MM.1S (cell line): ENCODE measurements at regions not wholly inside any gene's neighbourhood (a gene's known extent, or its start where the extent isn't known, plus 50 kb on each side); places are given as distances from the start of the nearest gene placed in this dataset.

Experiments
- DNase-seq: peaks from one replicate; pipeline ENCODE4 v3.0.0-alpha.2; 2015
- H2AFZ ChIP-seq: fragments of 300-600 bp; sonication (generic); 2 replicates; pipeline ENCODE4 v1.6.0; 2016; ENCODE audit warnings: antibody characterized with exemption, low read length
- H3F3A ChIP-seq: fragments of 300-600 bp; sonication (generic); 2 replicates; pipeline ENCODE4 v1.6.1; 2016; ENCODE audit warnings: mild to moderate bottlenecking, antibody characterized with exemption, low read length, moderate library complexity, mixed read lengths; ENCODE audit not compliant: insufficient read depth
- H3K27ac ChIP-seq: fragments of 300-600 bp; sonication (generic); 2 replicates; pipeline ENCODE4 v1.5.1; 2016; ENCODE audit warnings: mild to moderate bottlenecking, low read length
- H3K27me3 ChIP-seq: fragments of 300-600 bp; sonication (generic); replicated peaks from 2 replicates; pipeline ENCODE4 v1.6.0; 2016; ENCODE audit warnings: low read length; ENCODE audit not compliant: insufficient read depth
- H3K36me3 ChIP-seq: fragments of 300-600 bp; sonication (generic); replicated peaks from 2 replicates; pipeline ENCODE4 v1.6.1; 2016; ENCODE audit warnings: mild to moderate bottlenecking, low read length, mixed read lengths; ENCODE audit not compliant: insufficient read depth
- H3K4me1 ChIP-seq: fragments of 300-600 bp; sonication (generic); 2 replicates; pipeline ENCODE4 v1.6.1; 2016; ENCODE audit warnings: low read length, mixed read lengths
- H3K4me2 ChIP-seq: fragments of 300-600 bp; sonication (generic); 2 replicates; pipeline ENCODE4 v1.6.0; 2016; ENCODE audit warnings: low read depth, low read length
- H3K4me3 ChIP-seq: fragments of 300-600 bp; sonication (generic); 2 replicates; pipeline ENCODE4 v1.5.1; 2016; ENCODE audit warnings: low read length, mixed read lengths
- H3K79me2 ChIP-seq: fragments of 300-600 bp; sonication (generic); 2 replicates; pipeline ENCODE4 v1.6.1; 2016; ENCODE audit warnings: mixed run types, low read length, mixed read lengths
- H3K9ac ChIP-seq: fragments of 300-600 bp; sonication (generic); 2 replicates; pipeline ENCODE4 v1.6.1; 2016; ENCODE audit warnings: low read length, mixed read lengths
- H3K9me2 ChIP-seq: fragments of 300-600 bp; sonication (generic); replicated peaks from 2 replicates; pipeline ENCODE4 v1.6.1; 2016; ENCODE audit warnings: mild to moderate bottlenecking, low read length, mixed read lengths; ENCODE audit not compliant: insufficient read depth
- H3K9me3 ChIP-seq: fragments of 300-600 bp; sonication (generic); replicated peaks from 2 replicates; pipeline ENCODE4 v1.6.1; 2016; ENCODE audit warnings: mild to moderate bottlenecking, low read length, mixed read lengths; ENCODE audit not compliant: insufficient read depth
- H4K20me1 ChIP-seq: fragments of 300-600 bp; sonication (generic); 2 replicates; pipeline ENCODE4 v1.6.1; 2016; ENCODE audit warnings: mild to moderate bottlenecking, low read length, moderate library complexity, mixed read lengths; ENCODE audit not compliant: insufficient read depth
- CTCF ChIP-seq: fragments of 300-600 bp; sonication (generic); IDR thresholded peaks from 2 replicates; pipeline ENCODE4 v1.5.1; 2016; ENCODE audit warnings: antibody characterized with exemption, low read length, mixed read lengths
- EZH2 ChIP-seq: fragments of 300-600 bp; sonication (generic); optimal IDR thresholded peaks from 2 replicates; pipeline ENCODE3; 2017; ENCODE audit warnings: low read depth, mild to moderate bottlenecking, antibody characterized with exemption, low read length, mixed read lengths
- EZH2phosphoT487 ChIP-seq: fragments of 300-600 bp; sonication (generic); IDR thresholded peaks from 2 replicates; pipeline ENCODE4 v1.6.1; 2018; ENCODE audit warnings: antibody characterized with exemption, low read length

- Histone ChIP-seq H3K4me2 (no peak overlapping the region), H3K79me2 (no peaks in the 10 kb centered on the region)
Observed at GRCh38 chr2:150020221-150020620, 432.6 kb upstream of the MMADHC start.

GRCh38 chr2:150019063-150019462, 431.5 kb upstream of the MMADHC start:
- DNase-seq: no peak
- Histone ChIP-seq H3K36me3 (no peaks in the 10 kb centered on the region), H3K4me1 (no peaks in the 10 kb centered on the region), H4K20me1 (no peaks in the 10 kb centered on the region), H3K4me3 (no peak overlapping the region), H3K9me3 (no peaks in the 10 kb centered on the region), H3K79me2 (no peaks in the 10 kb centered on the region), H3K9me2 (no peaks in the 10 kb centered on the region), H3K9ac (no peak overlapping the region), H3K27ac (no peak overlapping the region), H3F3A (no peaks in the 10 kb centered on the region), H3K27me3 (no peaks in the 10 kb centered on the region), H3K4me2 (no peak overlapping the region), H2AFZ (no peak overlapping the region)
- no peak for TF ChIP-seq EZH2
- TF ChIP-seq EZH2phosphoT487: no peak
- no peak for TF ChIP-seq CTCF

More at GRCh38 chr2:150020221-150020620, 432.6 kb upstream of the MMADHC start:
- no peaks in the 10 kb centered on the region for H3K27me3 ChIP-seq
- no peak overlapping the region for H3K4me3 ChIP-seq
- H3F3A ChIP-seq: no peaks in the 10 kb centered on the region
- no peak for DNase-seq
- TF ChIP-seq CTCF (no peak), EZH2 (no peak), EZH2phosphoT487 (no peak)
- no peak overlapping the region for H3K27ac ChIP-seq
- H3K9me2 ChIP-seq: no peaks in the 10 kb centered on the region
- no peaks in the 10 kb centered on the region for H3K36me3 ChIP-seq
- no peaks in the 10 kb centered on the region for H3K9me3 ChIP-seq
- H4K20me1 ChIP-seq: no peaks in the 10 kb centered on the region
- H2AFZ ChIP-seq: no peak overlapping the region
- no peak overlapping the region for H3K9ac ChIP-seq
- no peaks in the 10 kb centered on the region for H3K4me1 ChIP-seq

GRCh38 chr2:150012986-150013385, 425.4 kb upstream of the MMADHC start:
- H3K4me3 ChIP-seq: no peak overlapping the region
- H3K36me3 ChIP-seq: no peaks in the 10 kb centered on the region
- no peak overlapping the region for H3K9ac ChIP-seq
- H2AFZ ChIP-seq: no peak overlapping the region
- no peak overlapping the region for H3K27ac ChIP-seq
- peaks cover 9% of the 10 kb centered on the region; the same call in 1 of the 2 replicates for H3F3A ChIP-seq
- H3K27me3 ChIP-seq: no peaks in the 10 kb centered on the region
- H3K9me3 ChIP-seq: no peaks in the 10 kb centered on the region
- H3K4me2 ChIP-seq: no peak overlapping the region
- no peaks in the 10 kb centered on the region for H3K79me2 ChIP-seq
- H4K20me1 ChIP-seq: no peaks in the 10 kb centered on the region
- no peak for TF ChIP-seq EZH2phosphoT487
- TF ChIP-seq CTCF: no peak
- TF ChIP-seq EZH2: no peak
- no peak for DNase-seq
- H3K9me2 ChIP-seq: no peaks in the 10 kb centered on the region
- peaks cover 11% of the 10 kb centered on the region for H3K4me1 ChIP-seq
